ENCODE measurements at regions not wholly inside any gene's neighbourhood (a gene's known extent, or its start where the extent isn't known, plus 50 kb on each side); places are given as distances from the start of the nearest gene placed in this dataset.

- H3K27ac ChIP-seq = no peak overlapping the region
- TF ChIP-seq ZFX (IDR thresholded peaks at IDR 0.05; ENCODE audit: borderline replicate concordance) = no peak
- no peak for TF ChIP-seq CTCF (IDR thresholded peaks at IDR 0.05)
These were observed 987.9 kb downstream of the NTRK3 start for GRCh38 chr15:87268675-87269074.

GRCh38 chr15:87267798-87268197 lies 988.7 kb downstream of the NTRK3 start:
- no peak overlapping the region for H3K27ac ChIP-seq

GRCh38 chr15:87263871-87264270 lies 992.7 kb downstream of the NTRK3 start:
- TF ChIP-seq CTCF (IDR thresholded peaks at IDR 0.05) (no peak), ZFX (IDR thresholded peaks at IDR 0.05; ENCODE audit: borderline replicate concordance) (no peak)
- no peak overlapping the region for H3K27ac ChIP-seq

More at GRCh38 chr15:87267798-87268197, 988.7 kb downstream of the NTRK3 start:
- no peak for TF ChIP-seq CTCF (IDR thresholded peaks at IDR 0.05)
- no peak for TF ChIP-seq ZFX (IDR thresholded peaks at IDR 0.05; ENCODE audit: borderline replicate concordance)

- TF ChIP-seq ZFX (IDR thresholded peaks at IDR 0.05; ENCODE audit: borderline replicate concordance) = no peak
- no peak for TF ChIP-seq CTCF (IDR thresholded peaks at IDR 0.05)
- H3K27ac ChIP-seq = no peak overlapping the region
These were observed 993.2 kb downstream of the NTRK3 start for GRCh38 chr15:87263296-87263695.

- H3K27ac ChIP-seq = no peak overlapping the region
- TF ChIP-seq ZFX (IDR thresholded peaks at IDR 0.05; ENCODE audit: borderline replicate concordance) (no peak), CTCF (IDR thresholded peaks at IDR 0.05) (no peak)
These were observed 1010.9 kb downstream of the NTRK3 start for GRCh38 chr15:87245592-87245991.

- TF ChIP-seq ZFX (IDR thresholded peaks at IDR 0.05; ENCODE audit: borderline replicate concordance) (no peak), CTCF (IDR thresholded peaks at IDR 0.05) (no peak)
- H3K27ac ChIP-seq = no peak overlapping the region
These were observed 1013.1 kb downstream of the NTRK3 start for GRCh38 chr15:87243474-87243873.

- no peak for TF ChIP-seq CTCF (IDR thresholded peaks at IDR 0.05)
- no peak for TF ChIP-seq ZFX (IDR thresholded peaks at IDR 0.05; ENCODE audit: borderline replicate concordance)
These were observed 1016.8 kb downstream of the NTRK3 start for GRCh38 chr15:87239582-87240230.

More at GRCh38 chr15:87239582-87240230, 1016.8 kb downstream of the NTRK3 start:
- H3K27ac ChIP-seq = no peak overlapping the region

Measured in 22Rv1 (cell line).